ENCODE measurements at regions not wholly inside any gene's neighbourhood (a gene's known extent, or its start where the extent isn't known, plus 50 kb on each side); places are given as distances from the start of the nearest gene placed in this dataset.

- H2BK12ac ChIP-seq (ENCODE audit: low read length): no peak overlapping the region
These were observed 194.8 kb upstream of the SLC8A1 start for GRCh38 chr2:40646642-40647041.

GRCh38 chr2:40652155-40652554 is 200.3 kb upstream of the SLC8A1 start:
- H2BK5ac ChIP-seq (ENCODE audit: low read length): no peak overlapping the region
- no peak overlapping the region for H3K14ac ChIP-seq (ENCODE audit: low read length)
- H2AK5ac ChIP-seq (ENCODE audit: low read depth, low read length): no peak overlapping the region
- H3K36me3 ChIP-seq (replicated peaks in 1 of 2; ENCODE audit: control insufficient read depth in 2 of 2, insufficient read depth in 2 of 2, low read length in 2 of 2): no peaks in the 10 kb centered on the region
- no peaks in the 10 kb centered on the region for H3K79me1 ChIP-seq (ENCODE audit: low read depth, low read length)
- no peak overlapping the region for H3K9ac ChIP-seq (ENCODE audit: low read depth, low read length, poor library complexity)
- H3K4me1 ChIP-seq (ENCODE audit: control insufficient read depth in 2 of 2, insufficient read depth in 1 of 2, low read depth in 1 of 2, low read length in 2 of 2): no peaks in the 10 kb centered on the region
- no CpG with 5 or more reads among the region's 5 CpGs for WGBS, 2 donors (ENCODE audit: extremely low coverage in 2 of 2, insufficient read length in 2 of 2, insufficient replicate concordance in 1 of 2)
- H2AFZ ChIP-seq (ENCODE audit: low read length): no peak overlapping the region
- H4K91ac ChIP-seq (ENCODE audit: low read depth, low read length, poor library complexity): no peak overlapping the region
- DNase-seq (ENCODE audit: low spot score): no peak
- H3K4ac ChIP-seq (ENCODE audit: low read length): no peak overlapping the region
- no peak overlapping the region for H2BK12ac ChIP-seq (ENCODE audit: low read length)
- peaks cover 0 to 4% (median 0%) of the 10 kb centered on the region in 3 experiments for H3K27me3 ChIP-seq (ENCODE audit: control insufficient read depth in 3 of 3, insufficient read depth in 3 of 3, low read depth in 1 of 3, low read length in 3 of 3)
- no peak overlapping the region for H3K23ac ChIP-seq (ENCODE audit: low read depth, low read length, poor library complexity)
- H3K27ac ChIP-seq (replicated peaks; ENCODE audit: low read length): no peak overlapping the region
- H4K8ac ChIP-seq (ENCODE audit: low read depth, low read length): no peak overlapping the region
- H3K18ac ChIP-seq (ENCODE audit: low read length): no peak overlapping the region
- no peaks in the 10 kb centered on the region for H3K9me3 ChIP-seq (replicated peaks in 1 of 2; ENCODE audit: control insufficient read depth in 2 of 2, insufficient read depth in 1 of 2, low read depth in 1 of 2, low read length in 2 of 2)
- no peak overlapping the region for H3K4me3 ChIP-seq (ENCODE audit: low read length in 2 of 2)
- no peak overlapping the region for H3K4me2 ChIP-seq (ENCODE audit: insufficient read depth, low read length, poor library complexity, severe bottlenecking)
- no peak overlapping the region for H2BK120ac ChIP-seq (ENCODE audit: low read depth, low read length)
- H2BK15ac ChIP-seq (ENCODE audit: low read length): no peak overlapping the region

More at GRCh38 chr2:40646642-40647041, 194.8 kb upstream of the SLC8A1 start:
- peaks cover 0 to 4% (median 0%) of the 10 kb centered on the region in 3 experiments for H3K27me3 ChIP-seq (ENCODE audit: control insufficient read depth in 3 of 3, insufficient read depth in 3 of 3, low read depth in 1 of 3, low read length in 3 of 3)
- H4K91ac ChIP-seq (ENCODE audit: low read depth, low read length, poor library complexity): no peak overlapping the region
- no peaks in the 10 kb centered on the region for H3K36me3 ChIP-seq (replicated peaks in 1 of 2; ENCODE audit: control insufficient read depth in 2 of 2, insufficient read depth in 2 of 2, low read length in 2 of 2)
- H2AK5ac ChIP-seq (ENCODE audit: low read depth, low read length): no peak overlapping the region
- no peak overlapping the region for H2AFZ ChIP-seq (ENCODE audit: low read length)
- no peak overlapping the region for H3K4me2 ChIP-seq (ENCODE audit: insufficient read depth, low read length, poor library complexity, severe bottlenecking)
- H2BK120ac ChIP-seq (ENCODE audit: low read depth, low read length): no peak overlapping the region
- DNase-seq (ENCODE audit: low spot score): no peak
- no peaks in the 10 kb centered on the region for H3K9me3 ChIP-seq (replicated peaks in 1 of 2; ENCODE audit: control insufficient read depth in 2 of 2, insufficient read depth in 1 of 2, low read depth in 1 of 2, low read length in 2 of 2)
- H2BK15ac ChIP-seq (ENCODE audit: low read length): no peak overlapping the region
- no peaks in the 10 kb centered on the region for H3K4me1 ChIP-seq (ENCODE audit: control insufficient read depth in 2 of 2, insufficient read depth in 1 of 2, low read depth in 1 of 2, low read length in 2 of 2)
- H3K4ac ChIP-seq (ENCODE audit: low read length): no peak overlapping the region
- no peak overlapping the region for H3K18ac ChIP-seq (ENCODE audit: low read length)
- no peak overlapping the region for H2BK5ac ChIP-seq (ENCODE audit: low read length)
- H3K27ac ChIP-seq (replicated peaks; ENCODE audit: low read length): no peak overlapping the region
- no peak overlapping the region for H3K23ac ChIP-seq (ENCODE audit: low read depth, low read length, poor library complexity)
- no peak overlapping the region for H3K14ac ChIP-seq (ENCODE audit: low read length)
- H3K79me1 ChIP-seq (ENCODE audit: low read depth, low read length): no peaks in the 10 kb centered on the region
- H3K9ac ChIP-seq (ENCODE audit: low read depth, low read length, poor library complexity): no peak overlapping the region
- no peak overlapping the region for H4K8ac ChIP-seq (ENCODE audit: low read depth, low read length)
- no peak overlapping the region for H3K4me3 ChIP-seq (ENCODE audit: low read length in 2 of 2)
- 100% methylated on average over 1 to 2 of the region's 2 CpGs for WGBS, 2 donors (ENCODE audit: extremely low coverage in 2 of 2, insufficient read length in 2 of 2, insufficient replicate concordance in 1 of 2)

- Histone ChIP-seq H2BK5ac (ENCODE audit: low read length) (no peak overlapping the region), H3K4me1 (ENCODE audit: control insufficient read depth in 2 of 2, insufficient read depth in 1 of 2, low read depth in 1 of 2, low read length in 2 of 2) (no peaks in the 10 kb centered on the region), H3K23ac (ENCODE audit: low read depth, low read length, poor library complexity) (no peak overlapping the region), H3K4ac (ENCODE audit: low read length) (no peak overlapping the region), H3K4me2 (ENCODE audit: insufficient read depth, low read length, poor library complexity, severe bottlenecking) (no peak overlapping the region), H3K14ac (ENCODE audit: low read length) (no peak overlapping the region), H3K27me3 (ENCODE audit: control insufficient read depth in 3 of 3, insufficient read depth in 3 of 3, low read depth in 1 of 3, low read length in 3 of 3) (peaks cover 0 to 1% (median 0%) of the 10 kb centered on the region in 3 experiments), H4K8ac (ENCODE audit: low read depth, low read length) (no peak overlapping the region), H2AK5ac (ENCODE audit: low read depth, low read length) (no peak overlapping the region), H3K9ac (ENCODE audit: low read depth, low read length, poor library complexity) (no peak overlapping the region), H4K91ac (ENCODE audit: low read depth, low read length, poor library complexity) (no peak overlapping the region), H2BK15ac (ENCODE audit: low read length) (no peak overlapping the region), H3K18ac (ENCODE audit: low read length) (no peak overlapping the region), H3K36me3 (replicated peaks in 1 of 2; ENCODE audit: control insufficient read depth in 2 of 2, insufficient read depth in 2 of 2, low read length in 2 of 2) (no peaks in the 10 kb centered on the region), H3K27ac (replicated peaks; ENCODE audit: low read length) (no peak overlapping the region), H2BK120ac (ENCODE audit: low read depth, low read length) (no peak overlapping the region), H3K79me1 (ENCODE audit: low read depth, low read length) (no peaks in the 10 kb centered on the region), H2BK12ac (ENCODE audit: low read length) (no peak overlapping the region), H3K9me3 (replicated peaks in 1 of 2; ENCODE audit: control insufficient read depth in 2 of 2, insufficient read depth in 1 of 2, low read depth in 1 of 2, low read length in 2 of 2) (no peaks in the 10 kb centered on the region), H2AFZ (ENCODE audit: low read length) (no peak overlapping the region), H3K4me3 (ENCODE audit: low read length in 2 of 2) (no peak overlapping the region)
- DNase-seq (ENCODE audit: low spot score): no peak
- 100% methylated on average over 1 of the region's 3 CpGs for WGBS, 2 donors (ENCODE audit: extremely low coverage in 2 of 2, insufficient read length in 2 of 2, insufficient replicate concordance in 1 of 2)
These were observed 201.9 kb upstream of the SLC8A1 start for GRCh38 chr2:40653829-40654228.

- Histone ChIP-seq H3K4me3 (ENCODE audit: low read length in 2 of 2) (no peak overlapping the region), H3K9me3 (replicated peaks in 1 of 2; ENCODE audit: control insufficient read depth in 2 of 2, insufficient read depth in 1 of 2, low read depth in 1 of 2, low read length in 2 of 2) (no peaks in the 10 kb centered on the region), H4K91ac (ENCODE audit: low read depth, low read length, poor library complexity) (no peak overlapping the region), H2BK15ac (ENCODE audit: low read length) (no peak overlapping the region), H3K4me2 (ENCODE audit: insufficient read depth, low read length, poor library complexity, severe bottlenecking) (no peak overlapping the region), H3K18ac (ENCODE audit: low read length) (no peak overlapping the region), H2BK5ac (ENCODE audit: low read length) (no peak overlapping the region), H3K36me3 (replicated peaks in 1 of 2; ENCODE audit: control insufficient read depth in 2 of 2, insufficient read depth in 2 of 2, low read length in 2 of 2) (no peaks in the 10 kb centered on the region), H3K79me1 (ENCODE audit: low read depth, low read length) (no peaks in the 10 kb centered on the region), H2AFZ (ENCODE audit: low read length) (no peak overlapping the region), H3K23ac (ENCODE audit: low read depth, low read length, poor library complexity) (no peak overlapping the region), H3K27ac (replicated peaks; ENCODE audit: low read length) (no peak overlapping the region), H3K27me3 (ENCODE audit: control insufficient read depth in 3 of 3, insufficient read depth in 3 of 3, low read depth in 1 of 3, low read length in 3 of 3) (no peaks in the 10 kb centered on the region), H2AK5ac (ENCODE audit: low read depth, low read length) (no peak overlapping the region), H3K14ac (ENCODE audit: low read length) (no peak overlapping the region), H4K8ac (ENCODE audit: low read depth, low read length) (no peak overlapping the region), H3K4me1 (ENCODE audit: control insufficient read depth in 2 of 2, insufficient read depth in 1 of 2, low read depth in 1 of 2, low read length in 2 of 2) (no peaks in the 10 kb centered on the region), H3K4ac (ENCODE audit: low read length) (no peak overlapping the region), H3K9ac (ENCODE audit: low read depth, low read length, poor library complexity) (no peak overlapping the region), H2BK120ac (ENCODE audit: low read depth, low read length) (no peak overlapping the region), H2BK12ac (ENCODE audit: low read length) (no peak overlapping the region)
- no CpG with 5 or more reads among the region's 1 CpG for WGBS, 2 donors (ENCODE audit: extremely low coverage in 2 of 2, insufficient read length in 2 of 2, insufficient replicate concordance in 1 of 2)
- DNase-seq (ENCODE audit: low spot score): no peak
These were observed 202.5 kb upstream of the SLC8A1 start for GRCh38 chr2:40654346-40654745.
